Spleen (tissue), 11 donors: ENCODE measurements at regions not wholly inside any gene's neighbourhood (a gene's known extent, or its start where the extent isn't known, plus 50 kb on each side); places are given as distances from the start of the nearest gene placed in this dataset.

Source experiments
- DNase-seq: peaks from one replicate; pipeline ENCODE4 v3.0.0-alpha.2; 2020
- H3K27ac ChIP-seq, 8 donors: fragments of 200-600 bp; sonication (generic) in 7 of 8; 1 replicate in 4 of 8; 2 replicates in 4 of 8; pipeline versions ENCODE4 v1.5.0 to v1.8.0; 2016 to 2021; ENCODE audit warnings: inconsistent platforms in 4 of 8, mild to moderate bottlenecking in 4 of 8, moderate library complexity in 1 of 8
- H3K27me3 ChIP-seq, 7 donors: fragments of 200-600 bp; sonication (generic) in 6 of 7; replicated peaks in 1 of 7; 1 replicate in 4 of 7; 2 replicates in 3 of 7; pipeline versions ENCODE4 v1.5.0 to v1.8.0; 2016 to 2021; ENCODE audit warnings: inconsistent platforms in 3 of 7, mild to moderate bottlenecking in 1 of 7
- H3K36me3 ChIP-seq, 6 donors: fragments of 200-600 bp; sonication (generic) in 5 of 6; 1 replicate in 4 of 6; 2 replicates in 2 of 6; pipeline versions ENCODE4 v1.5.0 to v1.8.0; 2016 to 2021; ENCODE audit warnings: inconsistent platforms in 2 of 6
- H3K4me1 ChIP-seq, 6 donors: fragments of 200-600 bp; sonication (generic) in 5 of 6; 1 replicate in 3 of 6; 2 replicates in 3 of 6; pipeline versions ENCODE4 v1.5.0 to v1.8.0; 2016 to 2021; ENCODE audit warnings: inconsistent platforms in 3 of 6
- H3K4me3 ChIP-seq, 8 donors: fragments of 200-600 bp; sonication (generic) in 7 of 8; 1 replicate in 4 of 8; 2 replicates in 4 of 8; pipeline versions ENCODE4 v1.5.0 to v1.8.0; 2016 to 2021; ENCODE audit warnings: inconsistent platforms in 4 of 8, mild to moderate bottlenecking in 4 of 8, moderate library complexity in 2 of 8
- H3K9me3 ChIP-seq, 8 donors: fragments of 200-600 bp; sonication (generic) in 7 of 8; 1 replicate in 4 of 8; 2 replicates in 4 of 8; pipeline versions ENCODE4 v1.5.0 to v1.8.0; 2016 to 2021; ENCODE audit warnings: inconsistent platforms in 4 of 8
- CTCF ChIP-seq, 11 experiments: fragments of 200-600 bp in 7 of 11; fragments of 450-650 bp in 4 of 11; sonication (generic) in 4 of 11; IDR thresholded peaks in 8 of 11; conservative IDR thresholded peaks in 3 of 11; 1 replicate in 7 of 11; 2 replicates in 4 of 11; pipeline versions ENCODE4 v1.4.0 to v1.8.0; 2016 to 2021; ENCODE audit warnings: antibody characterized with exemption in 11 of 11, inconsistent platforms in 4 of 11, mild to moderate bottlenecking in 1 of 11
- POLR2A ChIP-seq, 3 donors: fragments of 450-650 bp; IDR thresholded peaks; one replicate each; pipeline ENCODE4 v1.5.1; 2017; ENCODE audit warnings: antibody characterized with exemption in 3 of 3, mild to moderate bottlenecking in 1 of 3
- POLR2AphosphoS5 ChIP-seq, 3 donors: sonication (generic); formaldehyde crosslinking; IDR thresholded peaks; one replicate each; pipeline ENCODE4 v1.5.1; 2017; ENCODE audit warnings: antibody characterized with exemption in 3 of 3
- WGBS, 5 donors: extraction: QIAGEN DNeasy Blood & Tissue Kit in 3 of 5; methylation state at CpG; one replicate each; pipeline versions ENCODE4 v1.1.5 to v1.1.7; 2013 to 2018; 5-methylcytosine and 5-hydroxymethylcytosine counted together
- intact Hi-C: fragments of 100-400 bp; cut with DNase I; formaldehyde crosslinking; loops from one replicate; pipeline ENCODE4 v1.15.0; 2023; ENCODE audit warnings: low total_unique reads
- donor health status: healthy with polysubstance abuse.
- donor health status: DM: no; HTN: no; CAD: no; lungs with moderate emphysema.
- donor health status: DM: no; HTN: no; CAD: no.
- donor health status: Bipolar disorder and iron deficiency.
- donor health status: healthy.
- donor health status: DM: no; HTN: no; CAD: no.
- donor health status: DM: yes; HTN: yes; CAD: no.

GRCh38 chr7:18369011-18369410, 126.5 kb upstream of the HDAC9 start:
- Histone ChIP-seq H3K4me1 (no peaks in the 10 kb centered on the region), H3K27ac (no peak overlapping the region), H3K9me3 (no peaks in the 10 kb centered on the region), H3K36me3 (no peaks in the 10 kb centered on the region), H3K4me3 (no peak overlapping the region), H3K27me3 (no peaks in the 10 kb centered on the region)
- intact Hi-C loops: no loop called here
- DNase-seq: no peak
- TF ChIP-seq CTCF (IDR thresholded peaks at IDR 0.05 in 8 of 11, conservative IDR thresholded peaks at IDR 0.05 in 3 of 11) (no peak), POLR2A (IDR thresholded peaks at IDR 0.05) (no peak), POLR2AphosphoS5 (IDR thresholded peaks at IDR 0.05) (no peak)
- 79 to 93% (median 81%) methylated on average over 1 of the region's 1 CpG for WGBS, 5 donors

GRCh38 chr7:18370633-18371032, 124.9 kb upstream of the HDAC9 start:
- no peaks in the 10 kb centered on the region for H3K9me3 ChIP-seq
- WGBS, 5 donors: 80 to 93% (median 89%) methylated on average over 5 of the region's 5 CpGs
- TF ChIP-seq POLR2AphosphoS5 (IDR thresholded peaks at IDR 0.05) (no peak), CTCF (IDR thresholded peaks at IDR 0.05 in 8 of 11, conservative IDR thresholded peaks at IDR 0.05 in 3 of 11) (no peak), POLR2A (IDR thresholded peaks at IDR 0.05) (no peak)
- intact Hi-C loops: no loop called here
- H3K4me1 ChIP-seq: no peaks in the 10 kb centered on the region
- DNase-seq: no peak
- H3K4me3 ChIP-seq: no peak overlapping the region
- H3K27ac ChIP-seq: no peak overlapping the region
- H3K27me3 ChIP-seq: no peaks in the 10 kb centered on the region
- no peaks in the 10 kb centered on the region for H3K36me3 ChIP-seq

GRCh38 chr7:18378989-18379605, 116.5 kb upstream of the HDAC9 start:
- H3K4me3 ChIP-seq: no peak overlapping the region

More at GRCh38 chr7:18378989-18379605, 116.5 kb upstream of the HDAC9 start:
- intact Hi-C loops: no loop called here
- WGBS, 5 donors: 91 to 99% (median 95%) methylated on average over 2 of the region's 2 CpGs
- TF ChIP-seq POLR2AphosphoS5 (IDR thresholded peaks at IDR 0.05): no peak
- no peak for TF ChIP-seq POLR2A (IDR thresholded peaks at IDR 0.05)
- no peak for TF ChIP-seq CTCF (IDR thresholded peaks at IDR 0.05 in 8 of 11, conservative IDR thresholded peaks at IDR 0.05 in 3 of 11)
- no peaks in the 10 kb centered on the region for H3K27me3 ChIP-seq
- no peaks in the 10 kb centered on the region for H3K4me1 ChIP-seq
- DNase-seq: no peak
- H3K36me3 ChIP-seq: no peaks in the 10 kb centered on the region
- no peaks in the 10 kb centered on the region for H3K9me3 ChIP-seq
- no peak overlapping the region for H3K27ac ChIP-seq
